ENCODE measurements at regions not wholly inside any gene's neighbourhood (a gene's known extent, or its start where the extent isn't known, plus 50 kb on each side); places are given as distances from the start of the nearest gene placed in this dataset.
A peak's percentile ranks its signal among the peaks of the same experiment; 100 is the strongest.

DNA sequence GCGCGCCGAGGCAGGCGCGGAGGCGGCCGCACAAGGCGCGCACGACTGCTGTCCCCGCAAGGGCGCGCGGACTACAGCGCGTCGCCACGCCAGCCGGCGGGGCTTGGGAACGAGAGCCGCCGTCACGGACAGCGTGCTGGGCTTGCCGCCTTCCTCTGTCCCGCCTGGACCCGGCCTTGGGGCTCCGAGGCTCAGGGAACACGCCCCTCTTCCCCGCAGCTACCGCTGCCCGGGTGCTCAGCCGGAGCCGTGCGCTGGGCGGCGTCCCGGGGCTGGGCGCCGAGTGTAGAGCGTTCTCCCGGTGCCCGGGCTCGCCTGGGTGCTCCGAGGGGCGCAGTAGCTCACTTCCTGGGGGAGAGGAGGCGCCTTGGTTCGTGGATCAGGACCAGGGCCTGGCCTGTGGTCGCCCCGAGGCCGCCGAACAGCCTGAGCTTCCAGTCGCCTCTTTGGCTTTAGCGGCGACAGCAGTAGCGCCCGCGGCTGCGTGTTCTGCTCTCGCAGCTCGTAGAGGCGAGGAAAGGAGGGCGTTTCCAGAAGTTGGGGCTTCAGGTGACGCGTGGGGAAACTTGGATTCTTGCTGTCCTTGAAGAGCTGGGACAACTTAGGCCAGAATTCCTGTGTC, 226.7 kb upstream of the C2CD4B start:
- TF ChIP-seq, protein P1, sequence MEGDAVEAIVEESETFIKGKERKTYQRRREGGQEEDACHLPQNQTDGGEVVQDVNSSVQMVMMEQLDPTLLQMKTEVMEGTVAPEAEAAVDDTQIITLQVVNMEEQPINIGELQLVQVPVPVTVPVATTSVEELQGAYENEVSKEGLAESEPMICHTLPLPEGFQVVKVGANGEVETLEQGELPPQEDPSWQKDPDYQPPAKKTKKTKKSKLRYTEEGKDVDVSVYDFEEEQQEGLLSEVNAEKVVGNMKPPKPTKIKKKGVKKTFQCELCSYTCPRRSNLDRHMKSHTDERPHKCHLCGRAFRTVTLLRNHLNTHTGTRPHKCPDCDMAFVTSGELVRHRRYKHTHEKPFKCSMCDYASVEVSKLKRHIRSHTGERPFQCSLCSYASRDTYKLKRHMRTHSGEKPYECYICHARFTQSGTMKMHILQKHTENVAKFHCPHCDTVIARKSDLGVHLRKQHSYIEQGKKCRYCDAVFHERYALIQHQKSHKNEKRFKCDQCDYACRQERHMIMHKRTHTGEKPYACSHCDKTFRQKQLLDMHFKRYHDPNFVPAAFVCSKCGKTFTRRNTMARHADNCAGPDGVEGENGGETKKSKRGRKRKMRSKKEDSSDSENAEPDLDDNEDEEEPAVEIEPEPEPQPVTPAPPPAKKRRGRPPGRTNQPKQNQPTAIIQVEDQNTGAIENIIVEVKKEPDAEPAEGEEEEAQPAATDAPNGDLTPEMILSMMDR (IDR thresholded peaks at IDR 0.05; ENCODE audit: low read depth, low read length, missing input control) = no peak
- TF ChIP-seq, protein P2, sequence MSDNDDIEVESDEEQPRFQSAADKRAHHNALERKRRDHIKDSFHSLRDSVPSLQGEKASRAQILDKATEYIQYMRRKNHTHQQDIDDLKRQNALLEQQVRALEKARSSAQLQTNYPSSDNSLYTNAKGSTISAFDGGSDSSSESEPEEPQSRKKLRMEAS (IDR thresholded peaks at IDR 0.05) = no peak
- TF ChIP-seq RAD21 (IDR thresholded peaks at IDR 0.05) = peak; percentile 41 to 60

Data from liver (tissue), 3 donors.